ENCODE measurements at regions not wholly inside any gene's neighbourhood (a gene's known extent, or its start where the extent isn't known, plus 50 kb on each side); places are given as distances from the start of the nearest gene placed in this dataset.
"Not testable (repeated sequence)": the region's sequence is repeated elsewhere in the genome, so short reads cannot be mapped to it uniquely, and the experiment has no call there.

- TF ChIP-seq CTCF (IDR thresholded peaks at IDR 0.05; ENCODE audit: insufficient read depth, low read length, poor library complexity, severe bottlenecking), result peak; percentile 34
- no peak for TF ChIP-seq EZH2phosphoT487 (conservative IDR thresholded peaks at IDR 0.05; ENCODE audit: low read length)
- Histone ChIP-seq H3F3A (ENCODE audit: insufficient read depth) (no peaks in the 10 kb centered on the region), H3K4me2 (ENCODE audit: low read depth, low read length, poor library complexity, severe bottlenecking) (no peak overlapping the region), H4K20me1 (ENCODE audit: low read depth, low read length) (no peaks in the 10 kb centered on the region), H3K79me2 (ENCODE audit: insufficient read depth, low read length) (no peaks in the 10 kb centered on the region), H3K9me3 (ENCODE audit: insufficient read depth, low read length) (no peaks in the 10 kb centered on the region), H2AFZ (ENCODE audit: low read depth, low read length, severe bottlenecking) (no peak overlapping the region), H3K36me3 (ENCODE audit: low read length) (no peaks in the 10 kb centered on the region), H3K4me3 (ENCODE audit: insufficient read depth, low read length, poor library complexity, severe bottlenecking) (no peak overlapping the region), H3K27me3 (ENCODE audit: low read length) (no peaks in the 10 kb centered on the region), H3K9me2 (replicated peaks; ENCODE audit: insufficient read depth, low read length) (no peaks in the 10 kb centered on the region), H3K9ac (ENCODE audit: low read length) (no peak overlapping the region), H3K27ac (ENCODE audit: low read depth, low read length) (no peak overlapping the region)
Measured at GRCh38 chr6:69487688-69488087, 309.1 kb downstream of the LMBRD1 start.

- H3K4me2 ChIP-seq (ENCODE audit: low read depth, low read length, poor library complexity, severe bottlenecking), result no peak overlapping the region
- H3F3A ChIP-seq (ENCODE audit: insufficient read depth), result no peaks in the 10 kb centered on the region
- H3K9me2 ChIP-seq (replicated peaks; ENCODE audit: insufficient read depth, low read length), result no peaks in the 10 kb centered on the region
- no peak overlapping the region for H3K4me3 ChIP-seq (ENCODE audit: insufficient read depth, low read length, poor library complexity, severe bottlenecking)
- no peaks in the 10 kb centered on the region for H3K27me3 ChIP-seq (ENCODE audit: low read length)
- no peaks in the 10 kb centered on the region for H3K36me3 ChIP-seq (ENCODE audit: low read length)
- TF ChIP-seq CTCF (IDR thresholded peaks at IDR 0.05; ENCODE audit: insufficient read depth, low read length, poor library complexity, severe bottlenecking) (no peak), EZH2phosphoT487 (conservative IDR thresholded peaks at IDR 0.05; ENCODE audit: low read length) (no peak)
- H3K79me2 ChIP-seq (ENCODE audit: insufficient read depth, low read length), result no peaks in the 10 kb centered on the region
- no peak overlapping the region for H3K9ac ChIP-seq (ENCODE audit: low read length)
- H2AFZ ChIP-seq (ENCODE audit: low read depth, low read length, severe bottlenecking), result no peak overlapping the region
- H3K27ac ChIP-seq (ENCODE audit: low read depth, low read length), result no peak overlapping the region
- H3K9me3 ChIP-seq (ENCODE audit: insufficient read depth, low read length), result no peaks in the 10 kb centered on the region
- H4K20me1 ChIP-seq (ENCODE audit: low read depth, low read length), result no peaks in the 10 kb centered on the region
Measured at GRCh38 chr6:69466979-69467570, 329.7 kb downstream of the LMBRD1 start.

- H3K36me3 ChIP-seq (ENCODE audit: low read length), result no peaks in the 10 kb centered on the region
- H3K9me2 ChIP-seq (replicated peaks; ENCODE audit: insufficient read depth, low read length), result no peaks in the 10 kb centered on the region
- no peak overlapping the region for H2AFZ ChIP-seq (ENCODE audit: low read depth, low read length, severe bottlenecking)
- no peak overlapping the region for H3K4me3 ChIP-seq (ENCODE audit: insufficient read depth, low read length, poor library complexity, severe bottlenecking)
- H3K4me2 ChIP-seq (ENCODE audit: low read depth, low read length, poor library complexity, severe bottlenecking), result no peak overlapping the region
- H4K20me1 ChIP-seq (ENCODE audit: low read depth, low read length), result no peaks in the 10 kb centered on the region
- H3K27ac ChIP-seq (ENCODE audit: low read depth, low read length), result no peak overlapping the region
- H3K27me3 ChIP-seq (ENCODE audit: low read length), result no peaks in the 10 kb centered on the region
- H3K79me2 ChIP-seq (ENCODE audit: insufficient read depth, low read length), result no peaks in the 10 kb centered on the region
- no peak overlapping the region for H3K9ac ChIP-seq (ENCODE audit: low read length)
- no peaks in the 10 kb centered on the region for H3K9me3 ChIP-seq (ENCODE audit: insufficient read depth, low read length)
- H3F3A ChIP-seq (ENCODE audit: insufficient read depth), result no peaks in the 10 kb centered on the region
- no peak for TF ChIP-seq EZH2phosphoT487 (conservative IDR thresholded peaks at IDR 0.05; ENCODE audit: low read length)
Measured at GRCh38 chr6:69465866-69466265, 330.9 kb downstream of the LMBRD1 start.

DNA sequence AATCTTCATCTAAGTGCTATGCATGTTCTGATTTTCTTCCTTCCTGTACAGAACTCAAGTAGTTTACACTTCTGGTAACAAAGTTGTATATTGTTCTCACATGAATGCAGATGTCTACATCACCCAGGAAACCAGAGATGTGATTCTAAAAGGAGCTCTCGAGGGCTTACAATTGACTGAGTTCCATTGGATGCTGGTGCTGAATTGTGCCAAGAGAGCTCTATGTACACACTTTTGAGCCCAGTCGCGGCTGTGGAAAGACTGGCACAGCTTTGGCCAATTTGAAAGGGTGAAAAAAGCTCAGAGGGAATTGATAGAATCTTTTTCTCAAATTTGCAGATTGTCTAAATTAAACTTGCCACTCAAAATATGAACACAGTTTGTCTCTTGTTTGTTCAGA is 340.7 kb downstream of the LMBRD1 start:
- Histone ChIP-seq H3K9me2 (replicated peaks; ENCODE audit: insufficient read depth, low read length) (no peaks in the 10 kb centered on the region; the same call in 1 of the 2 replicates), H3K4me3 (ENCODE audit: insufficient read depth, low read length, poor library complexity, severe bottlenecking) (no peak overlapping the region), H2AFZ (ENCODE audit: low read depth, low read length, severe bottlenecking) (no peak overlapping the region), H3K9me3 (ENCODE audit: insufficient read depth, low read length) (no peaks in the 10 kb centered on the region), H3K79me2 (ENCODE audit: insufficient read depth, low read length) (no peaks in the 10 kb centered on the region), H3K27ac (ENCODE audit: low read depth, low read length) (no peak overlapping the region), H4K20me1 (ENCODE audit: low read depth, low read length) (no peaks in the 10 kb centered on the region), H3K36me3 (ENCODE audit: low read length) (no peaks in the 10 kb centered on the region), H3K27me3 (ENCODE audit: low read length) (no peaks in the 10 kb centered on the region), H3K9ac (ENCODE audit: low read length) (no peak overlapping the region), H3F3A (ENCODE audit: insufficient read depth) (no peaks in the 10 kb centered on the region), H3K4me2 (ENCODE audit: low read depth, low read length, poor library complexity, severe bottlenecking) (no peak overlapping the region)
- no peak for TF ChIP-seq EZH2phosphoT487 (conservative IDR thresholded peaks at IDR 0.05; ENCODE audit: low read length)
- no peak for TF ChIP-seq CTCF (IDR thresholded peaks at IDR 0.05; ENCODE audit: insufficient read depth, low read length, poor library complexity, severe bottlenecking)

GRCh38 chr6:69454619-69455018 is 342.2 kb downstream of the LMBRD1 start:
- H4K20me1 ChIP-seq (ENCODE audit: low read depth, low read length); H3K79me2 ChIP-seq (ENCODE audit: insufficient read depth, low read length); H3K27ac ChIP-seq (ENCODE audit: low read depth, low read length); H3K4me3 ChIP-seq (ENCODE audit: insufficient read depth, low read length, poor library complexity, severe bottlenecking); H3K9me2 ChIP-seq (replicated peaks; ENCODE audit: insufficient read depth, low read length); H3K9ac ChIP-seq (ENCODE audit: low read length); H3K9me3 ChIP-seq (ENCODE audit: insufficient read depth, low read length); H3K4me2 ChIP-seq (ENCODE audit: low read depth, low read length, poor library complexity, severe bottlenecking); H3K27me3 ChIP-seq (ENCODE audit: low read length); H3K36me3 ChIP-seq (ENCODE audit: low read length); H2AFZ ChIP-seq (ENCODE audit: low read depth, low read length, severe bottlenecking); H3F3A ChIP-seq (ENCODE audit: insufficient read depth): not testable (repeated sequence)

GRCh38 chr6:69450493-69450892 is 346.3 kb downstream of the LMBRD1 start:
- not testable (repeated sequence) for H3K79me2 ChIP-seq (ENCODE audit: insufficient read depth, low read length); H3F3A ChIP-seq (ENCODE audit: insufficient read depth); H3K4me3 ChIP-seq (ENCODE audit: insufficient read depth, low read length, poor library complexity, severe bottlenecking); H3K9me3 ChIP-seq (ENCODE audit: insufficient read depth, low read length); H3K27ac ChIP-seq (ENCODE audit: low read depth, low read length); H3K27me3 ChIP-seq (ENCODE audit: low read length); H4K20me1 ChIP-seq (ENCODE audit: low read depth, low read length); H3K36me3 ChIP-seq (ENCODE audit: low read length); H3K9ac ChIP-seq (ENCODE audit: low read length); H2AFZ ChIP-seq (ENCODE audit: low read depth, low read length, severe bottlenecking); H3K9me2 ChIP-seq (replicated peaks; ENCODE audit: insufficient read depth, low read length); H3K4me2 ChIP-seq (ENCODE audit: low read depth, low read length, poor library complexity, severe bottlenecking)

All from SU-DHL-6 (cell line).